ENCODE measurements at regions not wholly inside any gene's neighbourhood (a gene's known extent, or its start where the extent isn't known, plus 50 kb on each side); places are given as distances from the start of the nearest gene placed in this dataset.

DNA sequence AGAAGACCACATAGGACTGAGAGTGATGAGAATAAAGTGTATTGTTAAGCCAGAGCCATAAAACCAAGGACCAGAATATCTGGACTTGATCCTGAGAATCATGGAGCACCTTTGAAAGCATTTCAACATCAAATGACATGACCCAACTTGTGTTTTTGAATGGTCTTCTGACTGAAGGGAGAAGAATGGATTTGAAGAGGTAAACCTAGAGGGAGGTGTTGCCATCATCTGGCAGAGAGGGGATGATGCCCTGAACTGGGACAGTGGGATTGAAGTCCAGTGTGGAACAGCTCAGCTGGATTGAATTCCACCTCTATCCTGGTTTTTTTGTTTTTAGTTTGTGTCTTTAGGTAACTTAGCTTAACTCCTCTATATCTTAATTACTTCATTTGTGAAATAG is 570.0 kb downstream of the TBC1D32 start:
- DNase-seq (ENCODE audit: low spot score) (no peak), FAIRE-seq (peak; percentile 15), ATAC-seq (peak; percentile 80)
- in situ Hi-C loops (cut with HindIII; ENCODE audit: extremely low pct_ligation_motif_present, low pct_unique_long_range_greater_than_20kb) = no loop called here
- Histone ChIP-seq H3K27me3 (ENCODE audit: control insufficient read depth in 1 of 2, insufficient read depth in 2 of 2, low read length in 2 of 2) (no peaks in the 10 kb centered on the region), H4K20me1 (ENCODE audit: insufficient read depth, low read length) (no peaks in the 10 kb centered on the region), H3K4me1 (ENCODE audit: insufficient read depth, low read length) (no peaks in the 10 kb centered on the region), H3K4me3 (replicated peaks in 1 of 3; ENCODE audit: insufficient read depth in 1 of 3, low read depth in 2 of 3, low read length in 3 of 3) (no peak overlapping the region), H3K9ac (ENCODE audit: insufficient read depth, low read depth, low read length) (no peak overlapping the region), H3K27ac (ENCODE audit: extremely low read length, insufficient read depth, low read length) (no peak overlapping the region), H3K4me2 (ENCODE audit: low read depth, low read length) (no peak overlapping the region), H2AFZ (ENCODE audit: low read length) (no peak overlapping the region), H3K9me3 (ENCODE audit: low read length) (no peaks in the 10 kb centered on the region), H3K79me2 (ENCODE audit: insufficient read depth, low read length) (no peaks in the 10 kb centered on the region), H3K36me3 (replicated peaks in 1 of 2; ENCODE audit: control insufficient read depth in 1 of 2, insufficient read depth in 2 of 2, low read length in 2 of 2) (no peaks in the 10 kb centered on the region)
- POLR2A ChIA-PET = no interaction called here
- TF ChIP-seq ZSCAN9 (CRISPR knock-in tag; IDR thresholded peaks at IDR 0.05; ENCODE audit: borderline replicate concordance) (no peak), NFYC (CRISPR knock-in tag; IDR thresholded peaks at IDR 0.05) (no peak), U2AF2 (IDR thresholded peaks at IDR 0.05; ENCODE audit: low read depth, low read length) (no peak), KMT2B (CRISPR knock-in tag; IDR thresholded peaks at IDR 0.05) (no peak), ZNF749 (CRISPR knock-in tag; IDR thresholded peaks at IDR 0.05; ENCODE audit: borderline replicate concordance) (no peak), ZNF780A (CRISPR knock-in tag; IDR thresholded peaks at IDR 0.05) (no peak), ZNF737 (CRISPR knock-in tag; IDR thresholded peaks at IDR 0.05; ENCODE audit: borderline replicate concordance) (no peak), CENPT (CRISPR knock-in tag; IDR thresholded peaks at IDR 0.05; ENCODE audit: low read depth) (no peak), FOXK1 (CRISPR knock-in tag; IDR thresholded peaks at IDR 0.05; ENCODE audit: borderline replicate concordance, low read depth) (no peak), HNF1A (IDR thresholded peaks at IDR 0.05; ENCODE audit: low read depth) (no peak), HNF1A (CRISPR knock-in tag; IDR thresholded peaks at IDR 0.05; ENCODE audit: borderline replicate concordance) (no peak), CTCF (CRISPR knock-in tag; IDR thresholded peaks at IDR 0.05) (peak; percentile 54), STAG1 (CRISPR knock-in tag; IDR thresholded peaks at IDR 0.05) (peak; percentile 45), KLF6 (CRISPR knock-in tag; IDR thresholded peaks at IDR 0.05) (no peak)
- CTCF ChIA-PET (ENCODE audit: low intra/inter-chr PET ratio, low total read pairs) = no interaction called here
- BruUV-seq (replicated peaks) = no TSS peak
- intact Hi-C loops (cut with micrococcal nuclease; ENCODE audit: unreplicated experiment) = no loop called here
